Neural crest cell (in vitro differentiated cells): ENCODE measurements at regions not wholly inside any gene's neighbourhood (a gene's known extent, or its start where the extent isn't known, plus 50 kb on each side); places are given as distances from the start of the nearest gene placed in this dataset.

Experiments used
- DNase-seq: peaks from one replicate; pipeline ENCODE4 v3.0.0; 2021; ENCODE audit warnings: low read depth, mixed read lengths, low spot score
- H3K27ac Mint-ChIP-seq: one replicate; pipeline ENCODE4 v1.8.0; 2021; ENCODE audit warnings: mild to moderate bottlenecking, mixed read lengths; ENCODE audit not compliant: unreplicated experiment
- H3K27me3 Mint-ChIP-seq: 2 replicates; pipeline ENCODE4 v1.8.0; 2021; ENCODE audit warnings: low read depth, mild to moderate bottlenecking, mixed read lengths
- H3K36me3 Mint-ChIP-seq: 2 replicates; pipeline ENCODE4 v1.8.0; 2021; ENCODE audit warnings: low read depth, mild to moderate bottlenecking, mixed read lengths
- H3K4me1 Mint-ChIP-seq: 2 replicates; pipeline ENCODE4 v1.8.0; 2021; ENCODE audit warnings: mixed read lengths
- H3K4me3 Mint-ChIP-seq: one replicate; pipeline ENCODE4 v1.8.0; 2021; ENCODE audit warnings: mild to moderate bottlenecking, mixed read lengths
- H3K9me3 Mint-ChIP-seq: 2 replicates; pipeline ENCODE4 v1.8.0; 2021; ENCODE audit warnings: mixed read lengths
- CTCF ChIP-seq: fragments of 200-600 bp; sonication (generic); conservative IDR thresholded peaks from 2 replicates; pipeline ENCODE4 v1.5.0; 2021; ENCODE audit warnings: antibody characterized with exemption, mild to moderate bottlenecking

DNA sequence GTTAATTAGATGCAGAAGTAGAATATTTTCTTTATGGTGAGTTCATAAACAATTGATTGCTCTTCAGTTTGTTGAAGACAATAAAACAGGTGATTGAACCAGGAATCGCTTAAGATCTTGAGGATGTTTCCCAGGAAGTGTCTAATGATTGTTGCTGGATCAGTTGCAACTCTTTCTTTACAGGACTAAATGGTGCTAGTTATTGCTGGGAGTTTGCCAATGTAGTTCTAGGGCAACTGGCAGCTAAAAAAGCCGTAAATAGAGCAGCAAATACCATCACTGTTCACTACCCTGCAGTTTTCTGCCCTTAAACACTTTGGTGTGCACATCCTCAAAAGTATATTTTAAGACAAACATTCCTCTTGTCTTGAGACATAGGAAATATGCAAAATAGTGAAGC lies 119.2 kb upstream of the ANK3 start:
- no peak overlapping the region for H3K27ac Mint-ChIP-seq
- no peaks in the 10 kb centered on the region for H3K4me1 Mint-ChIP-seq
- H3K36me3 Mint-ChIP-seq, result no peaks in the 10 kb centered on the region

GRCh38 chr10:60508037-60508436 lies 118.4 kb upstream of the ANK3 start:
- no peaks in the 10 kb centered on the region for H3K36me3 Mint-ChIP-seq
- no peak overlapping the region for H3K4me3 Mint-ChIP-seq
- TF ChIP-seq CTCF, result no peak
- H3K4me1 Mint-ChIP-seq, result no peaks in the 10 kb centered on the region
- H3K27me3 Mint-ChIP-seq, result no peaks in the 10 kb centered on the region
- H3K9me3 Mint-ChIP-seq, result no peaks in the 10 kb centered on the region
- DNase-seq, result no peak
- H3K27ac Mint-ChIP-seq, result no peak overlapping the region

More for the DNA sequence above, 119.2 kb upstream of the ANK3 start:
- no peak for TF ChIP-seq CTCF
- H3K4me3 Mint-ChIP-seq, result no peak overlapping the region
- no peaks in the 10 kb centered on the region for H3K9me3 Mint-ChIP-seq
- no peaks in the 10 kb centered on the region for H3K27me3 Mint-ChIP-seq
- DNase-seq, result no peak

DNA sequence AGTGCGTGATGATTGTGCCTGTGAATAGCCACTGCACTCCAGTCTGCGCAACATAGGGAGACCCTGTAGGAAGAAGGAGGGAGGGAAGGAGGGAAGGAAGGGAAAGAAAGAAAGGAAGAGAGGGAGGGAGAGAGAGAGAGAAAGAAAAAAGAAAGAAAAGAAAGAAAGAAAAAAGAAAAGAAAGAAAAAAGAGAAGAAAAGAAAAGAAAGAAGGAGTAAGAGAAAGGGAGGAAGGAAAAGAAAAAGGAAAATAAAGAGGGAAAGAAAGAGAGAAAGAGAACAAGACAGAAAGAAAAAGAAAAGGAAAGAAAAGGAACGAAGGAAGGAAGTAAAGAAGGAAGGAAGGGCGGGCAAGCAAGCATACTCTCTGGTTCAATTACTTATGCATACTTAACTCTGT lies 112.9 kb upstream of the ANK3 start:
- H3K4me1 Mint-ChIP-seq, result peaks cover 6% of the 10 kb centered on the region
- H3K27ac Mint-ChIP-seq, result no peak overlapping the region
- DNase-seq, result no peak
- H3K9me3 Mint-ChIP-seq, result no peaks in the 10 kb centered on the region
- H3K4me3 Mint-ChIP-seq, result no peak overlapping the region
- TF ChIP-seq CTCF, result no peak
- no peaks in the 10 kb centered on the region for H3K36me3 Mint-ChIP-seq
- H3K27me3 Mint-ChIP-seq, result no peaks in the 10 kb centered on the region

GRCh38 chr10:60498985-60499384 lies 109.3 kb upstream of the ANK3 start:
- no peak for TF ChIP-seq CTCF
- H3K27ac Mint-ChIP-seq, result no peak overlapping the region
- H3K27me3 Mint-ChIP-seq, result no peaks in the 10 kb centered on the region
- H3K36me3 Mint-ChIP-seq, result no peaks in the 10 kb centered on the region
- H3K4me3 Mint-ChIP-seq, result no peak overlapping the region
- H3K4me1 Mint-ChIP-seq, result peaks cover 20% of the 10 kb centered on the region
- H3K9me3 Mint-ChIP-seq, result no peaks in the 10 kb centered on the region
- no peak for DNase-seq

DNA sequence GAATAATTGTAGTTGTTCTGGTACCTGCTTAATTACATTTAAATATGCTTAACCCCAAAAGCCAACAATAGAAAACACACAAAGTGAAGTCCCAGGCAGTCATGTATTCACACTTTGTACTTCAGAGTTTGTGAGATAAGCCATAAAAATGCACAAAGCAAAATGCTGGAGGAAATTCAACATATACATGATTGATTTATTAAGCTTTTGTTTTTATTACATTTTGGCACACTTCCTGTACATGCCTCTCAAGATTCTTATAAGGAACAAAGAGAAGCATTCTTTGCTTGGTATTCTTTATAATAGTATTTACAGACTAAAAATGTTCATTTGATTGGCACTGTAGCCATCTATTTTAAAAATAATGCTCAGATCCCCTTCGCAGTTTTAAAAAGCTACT lies 107.7 kb upstream of the ANK3 start:
- no peak for TF ChIP-seq CTCF
- Mint-ChIP-seq H3K9me3 (no peaks in the 10 kb centered on the region), H3K27me3 (no peaks in the 10 kb centered on the region), H3K4me1 (peaks cover 20% of the 10 kb centered on the region), H3K4me3 (no peak overlapping the region), H3K36me3 (no peaks in the 10 kb centered on the region), H3K27ac (no peak overlapping the region)
- DNase-seq, result no peak

DNA sequence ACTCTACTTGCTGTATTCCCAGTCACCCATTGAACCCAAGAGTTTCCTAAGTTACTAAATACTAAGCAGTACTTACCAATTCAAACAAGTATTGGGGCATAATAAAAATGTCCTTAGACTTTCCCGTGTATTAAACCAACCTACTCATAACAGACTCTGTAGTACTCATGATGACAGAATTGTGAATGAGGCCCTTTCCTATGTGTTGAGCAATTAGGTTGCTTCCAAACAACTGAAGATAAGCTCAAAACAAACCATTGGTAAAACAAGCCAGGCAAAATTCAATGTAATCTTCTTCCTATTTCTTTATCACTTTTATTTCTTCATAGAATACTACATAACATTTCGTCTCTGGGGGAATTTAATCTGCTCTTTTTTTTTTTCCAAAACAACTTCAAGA lies 106.5 kb upstream of the ANK3 start:
- H3K4me1 Mint-ChIP-seq, result peaks cover 20% of the 10 kb centered on the region
- no peak for DNase-seq
- no peaks in the 10 kb centered on the region for H3K27me3 Mint-ChIP-seq
- H3K9me3 Mint-ChIP-seq, result no peaks in the 10 kb centered on the region
- no peaks in the 10 kb centered on the region for H3K36me3 Mint-ChIP-seq
- TF ChIP-seq CTCF, result no peak
- no peak overlapping the region for H3K27ac Mint-ChIP-seq
- no peak overlapping the region for H3K4me3 Mint-ChIP-seq
